Liver (tissue), 8 donors: ENCODE measurements at regions not wholly inside any gene's neighbourhood (a gene's known extent, or its start where the extent isn't known, plus 50 kb on each side); places are given as distances from the start of the nearest gene placed in this dataset.

Source experiments
- DNase-seq: peaks from one replicate; pipeline ENCODE4 v3.0.0-alpha.2; 2017; ENCODE audit warnings: low spot score
- H3K27ac ChIP-seq, 2 donors: one replicate each; pipeline ENCODE4 v1.7.0; 2013; ENCODE audit warnings: inconsistent platforms in 2 of 2, low read length in 2 of 2, control low read depth in 1 of 2, low read depth in 1 of 2, mild to moderate bottlenecking in 1 of 2
- H3K27me3 ChIP-seq, 4 donors: one replicate each; pipeline versions ENCODE4 v1.6.1 to v1.7.0; 2013; ENCODE audit warnings: low read length in 3 of 4, inconsistent platforms in 1 of 4, mild to moderate bottlenecking in 1 of 4, moderate library complexity in 1 of 4; ENCODE audit not compliant: control insufficient read depth in 4 of 4, insufficient read depth in 4 of 4
- H3K36me3 ChIP-seq, 4 donors: one replicate each; pipeline versions ENCODE4 v1.6.1 to v1.7.0; 2013; ENCODE audit warnings: low read length in 3 of 4, mild to moderate bottlenecking in 3 of 4, low read depth in 1 of 4, moderate library complexity in 1 of 4; ENCODE audit not compliant: control insufficient read depth in 4 of 4, insufficient read depth in 3 of 4
- H3K4me1 ChIP-seq, 4 donors: one replicate each; pipeline versions ENCODE4 v1.6.1 to v1.7.0; 2013; ENCODE audit warnings: low read length in 3 of 4, mild to moderate bottlenecking in 3 of 4, moderate library complexity in 1 of 4; ENCODE audit not compliant: control insufficient read depth in 4 of 4, insufficient read depth in 4 of 4
- H3K4me3 ChIP-seq, 3 donors: one replicate each; pipeline versions ENCODE4 v1.6.1 to v1.7.0; 2013; ENCODE audit warnings: low read length in 3 of 3, control low read depth in 1 of 3, low read depth in 1 of 3, mild to moderate bottlenecking in 1 of 3
- H3K9ac ChIP-seq, 2 donors: one replicate each; pipeline ENCODE4 v1.7.0; 2013; ENCODE audit warnings: low read length in 2 of 2, mild to moderate bottlenecking in 2 of 2, moderate library complexity in 2 of 2, control low read depth in 1 of 2, low read depth in 1 of 2
- H3K9me3 ChIP-seq, 4 donors: one replicate each; pipeline versions ENCODE4 v1.6.1 to v1.7.0; 2013; ENCODE audit warnings: low read length in 3 of 4; ENCODE audit not compliant: control insufficient read depth in 4 of 4
- FOXA1 ChIP-seq: IDR thresholded peaks from 2 replicates; pipeline ENCODE4 v1.6.1; 2016; ENCODE audit warnings: antibody characterized with exemption
- GABPA ChIP-seq, 2 donors: IDR thresholded peaks in 1 of 2; conservative IDR thresholded peaks in 1 of 2; 2 replicates each; pipeline ENCODE4 v1.6.1; 2016; ENCODE audit warnings: antibody characterized with exemption in 2 of 2, mild to moderate bottlenecking in 1 of 2, moderate library complexity in 1 of 2
- HNF4A ChIP-seq, 2 donors: conservative IDR thresholded peaks; 2 replicates each; pipeline ENCODE4 v1.6.1; 2016; ENCODE audit warnings: antibody characterized with exemption in 2 of 2, mild to moderate bottlenecking in 2 of 2
- HNF4G ChIP-seq: IDR thresholded peaks from 2 replicates; pipeline ENCODE4 v1.6.1; 2016; ENCODE audit warnings: antibody characterized with exemption
- JUND ChIP-seq, 2 donors: IDR thresholded peaks; 2 replicates each; pipeline ENCODE4 v1.6.1; 2016; ENCODE audit warnings: antibody characterized with exemption in 2 of 2
- NR2F2 ChIP-seq: IDR thresholded peaks from 2 replicates; pipeline ENCODE4 v1.6.1; 2016; ENCODE audit warnings: antibody characterized with exemption
- RXRA ChIP-seq, 2 donors: IDR thresholded peaks; 2 replicates each; pipeline ENCODE4 v1.6.1; 2017 to 2018; ENCODE audit warnings: antibody characterized with exemption in 2 of 2, mild to moderate bottlenecking in 1 of 2
- TAF1 ChIP-seq: conservative IDR thresholded peaks from 2 replicates; pipeline ENCODE4 v1.6.1; 2016; ENCODE audit warnings: antibody characterized with exemption, mild to moderate bottlenecking
- YY1 ChIP-seq: IDR thresholded peaks from 2 replicates; pipeline ENCODE4 v1.6.1; 2016; ENCODE audit warnings: antibody characterized with exemption, mild to moderate bottlenecking
- ZBTB33 ChIP-seq: IDR thresholded peaks from 2 replicates; pipeline ENCODE4 v1.6.1; 2016; ENCODE audit warnings: antibody characterized with exemption
- WGBS: extraction: QIAGEN DNeasy Blood & Tissue Kit; methylation state at CpG from one replicate; pipeline ENCODE4 v1.1.7; 2013; 5-methylcytosine and 5-hydroxymethylcytosine counted together
- TF ChIP-seq, protein P1 (sequence below): fragments of 150-350 bp; IDR thresholded peaks from 2 replicates; pipeline ENCODE4 v1.5.1; 2017; ENCODE audit warnings: improper control_type of control experiment, low read depth, low read length; ENCODE audit not compliant: missing input control
- TF ChIP-seq, protein P2 (sequence below): IDR thresholded peaks from 2 replicates; pipeline ENCODE4 v1.6.1; 2016; ENCODE audit warnings: antibody characterized with exemption
- donor health status: healthy.
- donor health status: healthy.
- donor health status: healthy.
- donor health status: healthy.
- donor health status: healthy.

DNA sequence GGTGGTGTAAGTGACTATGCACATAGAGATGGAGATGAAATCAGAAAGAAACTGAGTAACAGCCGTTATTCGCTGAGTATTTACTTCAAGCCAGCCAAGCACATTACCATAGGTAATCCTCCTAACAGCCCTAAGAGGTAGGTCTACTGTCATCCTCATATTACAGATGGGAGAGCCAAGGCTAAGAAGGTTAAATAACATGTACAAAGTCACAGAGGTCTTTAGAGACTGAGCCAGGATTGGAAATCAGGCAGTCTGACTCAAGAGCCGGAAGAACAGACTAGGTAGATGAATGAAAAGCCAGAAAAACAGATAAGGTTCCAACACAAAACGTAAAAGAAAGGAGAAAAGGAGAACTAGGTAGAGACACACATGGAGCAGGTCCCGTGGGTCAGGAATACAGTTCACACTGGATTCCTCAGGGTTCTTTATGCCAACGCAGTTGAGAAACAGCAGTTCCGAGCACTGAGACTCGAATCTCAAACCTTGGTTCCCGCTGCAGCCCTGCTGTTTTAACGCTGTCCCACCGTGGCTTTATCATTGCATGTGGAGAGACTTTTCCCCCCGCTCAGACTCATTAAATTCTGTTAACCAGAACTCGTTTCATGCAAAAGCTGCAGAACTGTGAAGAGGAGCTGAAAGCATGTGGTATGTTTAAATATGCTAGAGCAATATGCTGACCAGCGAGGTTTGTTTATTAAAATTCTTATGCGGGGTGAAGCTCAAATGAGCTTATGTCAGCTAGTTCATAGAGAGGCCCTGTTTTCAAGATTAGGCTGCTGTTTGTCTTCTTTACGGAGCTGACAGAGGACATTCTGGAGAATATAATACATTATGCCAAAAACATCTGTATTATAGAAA lies 537.9 kb downstream of the CD83 start:
- DNase-seq, result no peak
- Histone ChIP-seq H3K9me3 (no peaks in the 10 kb centered on the region), H3K27me3 (peaks cover 0 to 3% (median 0%) of the 10 kb centered on the region in 4 donors), H3K4me1 (no peaks in the 10 kb centered on the region), H3K27ac (no peak overlapping the region), H3K9ac (no peak overlapping the region), H3K36me3 (no peaks in the 10 kb centered on the region), H3K4me3 (no peak overlapping the region)
- TF ChIP-seq FOXA1 (no peak), ZBTB33 (no peak)
- TF ChIP-seq, protein P1, sequence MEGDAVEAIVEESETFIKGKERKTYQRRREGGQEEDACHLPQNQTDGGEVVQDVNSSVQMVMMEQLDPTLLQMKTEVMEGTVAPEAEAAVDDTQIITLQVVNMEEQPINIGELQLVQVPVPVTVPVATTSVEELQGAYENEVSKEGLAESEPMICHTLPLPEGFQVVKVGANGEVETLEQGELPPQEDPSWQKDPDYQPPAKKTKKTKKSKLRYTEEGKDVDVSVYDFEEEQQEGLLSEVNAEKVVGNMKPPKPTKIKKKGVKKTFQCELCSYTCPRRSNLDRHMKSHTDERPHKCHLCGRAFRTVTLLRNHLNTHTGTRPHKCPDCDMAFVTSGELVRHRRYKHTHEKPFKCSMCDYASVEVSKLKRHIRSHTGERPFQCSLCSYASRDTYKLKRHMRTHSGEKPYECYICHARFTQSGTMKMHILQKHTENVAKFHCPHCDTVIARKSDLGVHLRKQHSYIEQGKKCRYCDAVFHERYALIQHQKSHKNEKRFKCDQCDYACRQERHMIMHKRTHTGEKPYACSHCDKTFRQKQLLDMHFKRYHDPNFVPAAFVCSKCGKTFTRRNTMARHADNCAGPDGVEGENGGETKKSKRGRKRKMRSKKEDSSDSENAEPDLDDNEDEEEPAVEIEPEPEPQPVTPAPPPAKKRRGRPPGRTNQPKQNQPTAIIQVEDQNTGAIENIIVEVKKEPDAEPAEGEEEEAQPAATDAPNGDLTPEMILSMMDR, result no peak
- WGBS, result 65% methylated on average over 16 of the region's 16 CpGs

DNA sequence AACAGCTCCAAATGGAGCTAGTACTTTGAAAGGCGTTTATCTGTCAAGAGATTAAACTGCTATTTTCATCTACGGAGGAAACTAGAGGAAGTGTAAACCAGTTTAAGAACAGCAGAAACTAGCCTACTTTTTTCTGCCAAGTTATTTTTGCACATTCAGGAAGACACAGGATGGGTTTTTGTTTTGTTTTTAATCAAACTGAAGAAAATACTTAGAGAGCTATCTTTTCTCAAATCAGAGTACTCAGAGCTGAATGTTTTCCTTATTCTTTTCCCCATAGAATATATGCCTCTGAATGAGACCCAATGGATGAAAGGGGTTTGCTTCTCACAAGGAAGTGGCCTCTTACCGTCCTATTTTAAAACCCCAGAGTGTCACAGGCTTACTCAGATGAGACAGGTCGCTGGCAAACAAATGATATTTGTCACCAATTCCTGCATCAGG lies 538.5 kb downstream of the CD83 start:
- no peaks in the 10 kb centered on the region for H3K9me3 ChIP-seq
- H3K4me1 ChIP-seq, result no peaks in the 10 kb centered on the region
- DNase-seq, result no peak
- no peaks in the 10 kb centered on the region for H3K36me3 ChIP-seq
- no peak overlapping the region for H3K9ac ChIP-seq
- H3K27me3 ChIP-seq, result peaks cover 0 to 3% (median 0%) of the 10 kb centered on the region in 4 donors
- no peak overlapping the region for H3K4me3 ChIP-seq
- no peak for TF ChIP-seq GABPA (IDR thresholded peaks at IDR 0.05 in 1 of 2, conservative IDR thresholded peaks at IDR 0.05 in 1 of 2)
- no peak for TF ChIP-seq RXRA (IDR thresholded peaks at IDR 0.05)
- 46% methylated on average over 4 of the region's 4 CpGs for WGBS
- no peak overlapping the region for H3K27ac ChIP-seq

- Histone ChIP-seq H3K9me3 (no peaks in the 10 kb centered on the region), H3K4me1 (no peaks in the 10 kb centered on the region), H3K4me3 (no peak overlapping the region), H3K27ac (no peak overlapping the region), H3K36me3 (no peaks in the 10 kb centered on the region), H3K27me3 (peaks cover 0 to 3% (median 0%) of the 10 kb centered on the region in 4 donors), H3K9ac (no peak overlapping the region)
- TF ChIP-seq YY1, result no peak
- TF ChIP-seq, protein P2, sequence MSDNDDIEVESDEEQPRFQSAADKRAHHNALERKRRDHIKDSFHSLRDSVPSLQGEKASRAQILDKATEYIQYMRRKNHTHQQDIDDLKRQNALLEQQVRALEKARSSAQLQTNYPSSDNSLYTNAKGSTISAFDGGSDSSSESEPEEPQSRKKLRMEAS, result no peak
- TF ChIP-seq HNF4A (conservative IDR thresholded peaks at IDR 0.05), result no peak
- TF ChIP-seq NR2F2, result no peak
- no peak for TF ChIP-seq TAF1
- TF ChIP-seq HNF4G, result no peak
- no peak for TF ChIP-seq JUND (IDR thresholded peaks at IDR 0.05)
- TF ChIP-seq RXRA (IDR thresholded peaks at IDR 0.05), result no peak
- no peak for DNase-seq
- WGBS, result 60% methylated on average over 4 of the region's 4 CpGs
Observed at GRCh38 chr6:14656649-14657048, 539.1 kb downstream of the CD83 start.
